Chondrocyte (in vitro differentiated cells): ENCODE measurements at regions not wholly inside any gene's neighbourhood (a gene's known extent, or its start where the extent isn't known, plus 50 kb on each side); places are given as distances from the start of the nearest gene placed in this dataset.
"Not testable (repeated sequence)": the region's sequence is repeated elsewhere in the genome, so short reads cannot be mapped to it uniquely, and the experiment has no call there.

Experiments
- DNase-seq: peaks from one replicate; pipeline ENCODE4 v3.0.0; 2021; ENCODE audit warnings: mixed read lengths, low spot score
- H3K27ac Mint-ChIP-seq: one replicate; pipeline ENCODE4 v1.8.0; 2021; ENCODE audit warnings: mild to moderate bottlenecking, moderate library complexity, mixed read lengths; ENCODE audit not compliant: unreplicated experiment
- H3K27me3 Mint-ChIP-seq: 2 replicates; pipeline ENCODE4 v1.8.0; 2021; ENCODE audit warnings: low read depth, mixed read lengths
- H3K36me3 Mint-ChIP-seq: 2 replicates; pipeline ENCODE4 v1.8.0; 2021; ENCODE audit warnings: low read depth, mixed read lengths
- H3K4me1 Mint-ChIP-seq: 2 replicates; pipeline ENCODE4 v1.8.0; 2021; ENCODE audit warnings: low read depth, mild to moderate bottlenecking, mixed read lengths
- H3K4me3 Mint-ChIP-seq: one replicate; pipeline ENCODE4 v1.8.0; 2021; ENCODE audit warnings: mild to moderate bottlenecking, moderate library complexity, mixed read lengths; ENCODE audit not compliant: unreplicated experiment
- H3K9me3 Mint-ChIP-seq: 2 replicates; pipeline ENCODE4 v1.8.0; 2021; ENCODE audit warnings: low read depth, mixed read lengths
- CTCF ChIP-seq: fragments of 200-600 bp; sonication (generic); IDR thresholded peaks from 2 replicates; pipeline ENCODE4 v1.5.0; 2021; ENCODE audit warnings: antibody characterized with exemption, mild to moderate bottlenecking, moderate library complexity

- H3K36me3 Mint-ChIP-seq = no peaks in the 10 kb centered on the region
- H3K9me3 Mint-ChIP-seq = peaks cover 4% of the 10 kb centered on the region
- peak overlapping the region; percentile 78 for H3K27ac Mint-ChIP-seq
- H3K4me3 Mint-ChIP-seq = no peak overlapping the region
- H3K27me3 Mint-ChIP-seq = no peaks in the 10 kb centered on the region
- no peak for DNase-seq
- H3K4me1 Mint-ChIP-seq = peaks cover 45% of the 10 kb centered on the region
- TF ChIP-seq CTCF = no peak
Observed at GRCh38 chr7:19522486-19522885, 186.4 kb downstream of the POLR1F start.

- no peaks in the 10 kb centered on the region for H3K36me3 Mint-ChIP-seq
- no peak for TF ChIP-seq CTCF
- peaks cover 4% of the 10 kb centered on the region for H3K9me3 Mint-ChIP-seq
- H3K4me3 Mint-ChIP-seq = no peak overlapping the region
- H3K27ac Mint-ChIP-seq = no peak overlapping the region
- peaks cover 3% of the 10 kb centered on the region for H3K27me3 Mint-ChIP-seq
- peaks cover 31% of the 10 kb centered on the region for H3K4me1 Mint-ChIP-seq
- no peak for DNase-seq
Observed at GRCh38 chr7:19520392-19520791, 188.4 kb downstream of the POLR1F start.

- Mint-ChIP-seq H3K27me3 (peaks cover 3% of the 10 kb centered on the region), H3K9me3 (peaks cover 4% of the 10 kb centered on the region), H3K4me1 (peaks cover 31% of the 10 kb centered on the region), H3K4me3 (no peak overlapping the region), H3K36me3 (no peaks in the 10 kb centered on the region), H3K27ac (peak overlapping the region; percentile 75)
- no peak for DNase-seq
- no peak for TF ChIP-seq CTCF
Observed at GRCh38 chr7:19519443-19520021, 189.3 kb downstream of the POLR1F start.

- not testable (repeated sequence) for H3K27ac Mint-ChIP-seq, H3K36me3 Mint-ChIP-seq, H3K27me3 Mint-ChIP-seq, H3K9me3 Mint-ChIP-seq, H3K4me3 Mint-ChIP-seq, DNase-seq
- H3K4me1 Mint-ChIP-seq = peaks cover 21% of the 10 kb centered on the region
Observed at GRCh38 chr7:19517546-19517945, 191.3 kb downstream of the POLR1F start.

GRCh38 chr7:19508821-19509220, 200.0 kb downstream of the POLR1F start:
- H3K36me3 Mint-ChIP-seq = no peaks in the 10 kb centered on the region
- peaks cover 11% of the 10 kb centered on the region for H3K4me1 Mint-ChIP-seq
- no peaks in the 10 kb centered on the region for H3K9me3 Mint-ChIP-seq
- no peaks in the 10 kb centered on the region for H3K27me3 Mint-ChIP-seq
- no peak for DNase-seq
- no peak overlapping the region for H3K4me3 Mint-ChIP-seq
- H3K27ac Mint-ChIP-seq = no peak overlapping the region
- no peak for TF ChIP-seq CTCF

- no peaks in the 10 kb centered on the region for H3K36me3 Mint-ChIP-seq
- no peak overlapping the region for H3K27ac Mint-ChIP-seq
- no peak for TF ChIP-seq CTCF
Observed at GRCh38 chr7:19508124-19508523, 200.7 kb downstream of the POLR1F start.

More at GRCh38 chr7:19508124-19508523, 200.7 kb downstream of the POLR1F start:
- no peaks in the 10 kb centered on the region for H3K27me3 Mint-ChIP-seq
- H3K4me3 Mint-ChIP-seq = no peak overlapping the region
- H3K4me1 Mint-ChIP-seq = peaks cover 11% of the 10 kb centered on the region
- no peaks in the 10 kb centered on the region for H3K9me3 Mint-ChIP-seq
- DNase-seq = no peak
